ENCODE measurements at regions not wholly inside any gene's neighbourhood (a gene's known extent, or its start where the extent isn't known, plus 50 kb on each side); places are given as distances from the start of the nearest gene placed in this dataset.
"Not testable (repeated sequence)": the region's sequence is repeated elsewhere in the genome, so short reads cannot be mapped to it uniquely, and the experiment has no call there.

DNA sequence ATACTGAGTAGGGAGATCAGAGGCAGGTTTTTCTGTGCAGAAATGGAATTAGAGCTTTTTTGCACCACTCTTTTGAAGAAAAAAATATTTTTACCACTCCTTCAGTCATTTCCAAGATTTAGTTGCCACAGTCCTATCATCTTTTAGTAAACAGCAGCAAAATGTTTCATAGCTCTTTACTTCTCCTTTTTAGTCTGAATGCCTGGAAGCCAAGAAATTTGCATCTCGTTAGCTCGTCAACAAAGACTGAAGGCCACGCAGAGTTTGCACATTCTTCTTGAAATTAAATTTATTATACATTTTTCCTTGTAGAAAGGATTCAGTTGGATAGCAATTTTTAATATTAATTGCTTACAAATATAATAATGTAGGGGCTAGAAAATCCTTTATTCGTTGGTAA lies 544.5 kb upstream of the ATP2B1 start:
- no peak for DNase-seq

DNA sequence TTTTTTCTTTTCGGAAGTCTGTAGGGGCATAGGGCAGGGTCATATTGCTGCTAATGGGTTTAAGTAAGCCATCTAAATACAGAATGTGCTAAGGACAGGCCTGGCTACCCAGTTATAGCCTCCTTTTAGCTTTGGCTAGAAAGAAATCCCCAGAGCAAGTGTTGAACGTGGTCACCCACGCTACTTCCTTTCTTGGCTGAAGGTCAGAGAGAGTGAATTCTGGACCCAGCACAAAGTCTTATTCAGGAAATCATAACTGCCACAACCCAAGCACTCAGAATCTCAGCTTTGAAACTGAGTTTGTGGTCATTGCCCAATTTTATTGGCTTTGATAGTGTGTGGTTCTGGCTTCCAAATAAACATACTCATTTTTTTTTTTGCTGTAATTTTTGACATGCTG lies 542.1 kb upstream of the ATP2B1 start:
- peak; percentile 38 for DNase-seq

DNA sequence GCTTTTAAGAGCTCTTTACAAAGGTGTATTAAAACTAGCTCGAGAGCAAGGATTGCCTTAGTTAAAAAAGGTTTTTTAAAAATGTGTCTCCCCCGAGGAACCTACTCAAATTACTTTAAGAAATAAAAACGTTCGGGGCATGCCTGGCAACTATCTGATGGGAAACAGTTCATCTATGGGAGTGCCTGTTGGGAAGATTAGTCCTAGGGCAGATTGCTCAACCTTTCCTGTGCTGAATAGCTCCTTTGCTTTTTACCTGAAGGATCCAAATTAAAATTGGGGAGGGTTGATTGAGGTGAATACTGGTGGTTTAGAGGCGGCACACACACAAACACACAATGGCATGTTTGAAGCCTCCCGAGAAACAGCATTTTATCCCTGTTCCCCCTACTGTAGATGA lies 541.4 kb upstream of the ATP2B1 start:
- DNase-seq = no peak

DNA sequence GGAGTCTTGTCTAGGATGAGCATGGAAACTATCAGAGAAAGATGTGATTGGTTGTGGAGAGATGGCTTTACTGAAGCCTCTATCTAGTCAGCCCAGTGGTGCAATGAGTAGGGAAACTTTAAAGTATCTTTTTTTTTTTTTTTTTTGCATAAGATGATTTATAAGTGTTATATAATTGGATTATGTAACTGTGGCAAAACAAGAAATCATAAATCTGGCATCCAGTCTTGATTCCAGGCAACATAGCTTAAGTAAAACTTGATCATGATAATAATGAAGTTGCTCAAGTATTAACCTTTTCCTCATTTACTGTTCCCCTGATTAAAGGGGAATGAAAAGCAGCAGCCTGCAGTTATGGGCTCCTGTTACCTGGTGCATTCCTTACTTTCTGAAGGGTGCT lies 538.0 kb upstream of the ATP2B1 start:
- no peak for DNase-seq

DNA sequence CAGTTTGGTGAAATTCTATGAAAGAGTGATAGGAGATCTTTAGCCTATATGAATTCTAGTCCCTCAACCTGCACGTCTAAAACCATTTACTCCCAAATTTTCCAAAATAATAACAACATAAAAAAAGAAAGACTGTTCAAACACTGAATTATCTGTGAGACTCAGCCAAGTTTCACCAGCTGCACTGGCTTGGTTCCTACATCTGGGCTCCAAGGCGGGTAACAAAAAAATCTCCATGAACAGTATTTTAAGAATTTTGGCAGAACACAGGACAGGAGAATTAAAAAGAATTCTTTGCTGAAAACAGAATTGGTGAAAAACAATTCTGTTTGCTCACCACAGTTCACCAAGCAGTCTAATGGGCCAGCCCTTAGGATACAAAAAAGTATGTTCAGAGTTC lies 536.8 kb upstream of the ATP2B1 start:
- DNase-seq = peak; percentile 41

DNA sequence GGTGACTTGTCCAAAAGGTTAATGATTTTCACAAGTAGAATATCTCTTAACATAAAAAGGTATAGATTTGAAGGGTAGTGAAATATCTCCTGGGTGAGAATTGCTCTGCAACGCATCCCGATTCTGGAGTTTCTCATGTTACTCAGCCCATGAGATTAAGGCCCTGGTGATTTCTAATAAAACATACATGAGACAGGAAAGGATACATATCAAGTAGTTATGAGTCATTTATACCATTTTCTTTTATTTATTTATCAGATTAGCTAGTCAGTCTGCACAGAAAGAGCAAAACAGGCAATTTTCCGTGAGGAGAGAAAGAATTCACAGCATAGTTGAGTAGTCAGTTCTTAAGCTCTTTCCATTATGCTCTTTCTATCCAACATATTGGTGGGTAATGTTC lies 535.6 kb upstream of the ATP2B1 start:
- no peak for DNase-seq

DNA sequence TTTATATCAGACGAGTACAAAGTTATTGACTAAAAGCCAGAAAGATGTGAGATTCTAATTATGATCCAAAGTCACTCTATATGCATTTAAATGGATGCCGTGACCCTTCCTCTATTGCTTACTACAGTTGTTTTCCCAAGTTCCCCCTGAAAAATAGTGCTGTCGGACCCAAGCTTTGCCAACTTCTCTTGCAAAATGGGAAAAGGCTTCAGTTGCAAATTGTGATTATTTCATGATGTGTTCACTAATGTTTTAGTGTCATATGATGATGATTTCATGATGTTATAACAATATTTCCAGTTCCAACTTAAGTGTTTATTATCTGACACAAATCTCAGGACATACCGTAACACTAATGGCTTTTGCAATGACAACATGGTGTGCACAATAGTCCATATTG lies 534.6 kb upstream of the ATP2B1 start:
- DNase-seq = no peak

DNA sequence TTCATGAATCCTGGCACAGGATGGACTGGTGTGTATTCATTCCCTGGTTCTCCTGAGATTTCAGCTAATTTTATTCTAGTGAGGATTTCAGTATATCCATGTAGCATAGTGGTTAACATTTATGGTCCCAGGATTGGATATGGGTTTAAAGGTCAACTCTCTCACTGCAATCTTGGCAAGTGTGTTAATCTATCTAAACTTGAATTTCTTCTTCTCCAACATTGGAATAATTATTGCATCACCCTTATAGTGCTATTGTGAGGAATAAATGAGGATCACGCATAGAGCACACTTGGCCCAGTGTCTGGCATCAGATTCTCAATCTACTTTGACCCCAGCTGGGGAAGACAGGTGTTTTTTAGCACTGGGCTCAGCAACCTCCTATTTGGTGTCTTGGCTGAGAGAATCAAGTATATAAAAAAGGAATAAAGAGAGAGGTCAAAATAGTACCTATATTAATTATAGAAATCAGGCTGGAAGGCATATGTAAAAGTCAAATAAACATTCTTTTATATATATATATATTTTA lies 531.2 kb upstream of the ATP2B1 start:
- no peak for DNase-seq

DNA sequence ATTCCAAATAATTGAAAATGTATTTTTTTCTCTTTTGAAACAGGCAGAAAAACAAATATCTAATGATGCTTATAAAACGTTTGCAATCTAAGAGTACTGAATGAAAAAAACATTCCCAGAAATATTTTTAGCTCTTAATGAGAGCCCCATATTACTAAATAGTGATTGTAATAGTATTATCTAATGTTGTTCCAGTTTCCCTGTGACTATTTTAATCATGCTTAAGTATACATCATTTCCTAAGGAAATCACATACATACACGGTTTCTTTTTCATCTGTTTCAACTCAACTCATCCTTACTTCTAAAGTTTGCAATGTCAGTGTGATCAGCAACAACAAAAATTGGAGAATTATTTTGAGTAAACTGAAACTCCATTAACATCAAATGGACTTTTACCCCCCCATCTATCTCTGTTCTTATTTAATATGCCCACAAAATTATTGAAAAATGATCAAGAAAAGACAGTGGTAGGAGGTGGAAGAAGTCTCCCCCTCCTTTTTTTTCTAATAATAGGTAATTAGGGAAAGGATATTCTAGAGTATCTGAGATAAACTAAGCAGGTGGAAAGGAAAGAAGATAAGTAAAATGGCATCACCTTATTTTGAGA lies 530.1 kb upstream of the ATP2B1 start:
- DNase-seq = no peak

DNA sequence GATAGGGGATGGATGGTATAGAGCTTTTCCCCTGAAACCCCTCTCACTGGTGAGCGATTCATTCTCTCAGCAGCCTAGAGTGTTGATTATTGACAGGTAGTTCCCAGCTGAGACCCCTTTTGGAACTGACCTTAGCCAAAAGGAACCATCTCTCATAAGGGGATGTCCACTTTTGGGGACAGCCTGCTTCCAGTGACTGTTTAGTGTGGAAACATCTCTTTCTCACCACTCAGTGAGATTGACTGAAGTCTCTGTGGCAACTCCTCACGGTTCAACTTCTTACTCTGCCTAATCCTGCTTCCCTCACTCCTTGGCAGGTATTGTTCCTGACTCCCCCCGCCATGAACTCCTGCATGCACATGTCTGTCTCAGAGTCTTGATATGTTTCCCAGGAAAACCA lies 529.2 kb upstream of the ATP2B1 start:
- DNase-seq = no peak

DNA sequence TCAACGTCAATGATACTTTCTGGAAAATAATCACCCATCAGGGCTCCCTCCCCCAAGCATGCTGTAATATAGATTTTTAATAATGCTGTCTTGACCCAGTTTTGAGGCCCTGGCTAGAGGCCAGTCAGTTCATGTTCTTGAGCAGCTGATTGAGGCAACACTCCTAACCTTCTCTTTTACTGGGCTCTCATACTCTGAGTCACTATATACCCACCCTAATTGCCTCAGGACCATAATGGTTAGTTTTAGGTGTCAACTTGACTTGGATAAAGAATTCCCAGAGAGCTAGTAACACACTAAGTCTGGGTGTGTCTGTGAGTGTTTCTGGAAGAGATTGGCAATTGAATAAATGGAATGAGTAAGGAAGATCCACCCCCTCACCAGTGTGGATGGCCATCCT lies 527.0 kb upstream of the ATP2B1 start:
- DNase-seq = no peak

DNA sequence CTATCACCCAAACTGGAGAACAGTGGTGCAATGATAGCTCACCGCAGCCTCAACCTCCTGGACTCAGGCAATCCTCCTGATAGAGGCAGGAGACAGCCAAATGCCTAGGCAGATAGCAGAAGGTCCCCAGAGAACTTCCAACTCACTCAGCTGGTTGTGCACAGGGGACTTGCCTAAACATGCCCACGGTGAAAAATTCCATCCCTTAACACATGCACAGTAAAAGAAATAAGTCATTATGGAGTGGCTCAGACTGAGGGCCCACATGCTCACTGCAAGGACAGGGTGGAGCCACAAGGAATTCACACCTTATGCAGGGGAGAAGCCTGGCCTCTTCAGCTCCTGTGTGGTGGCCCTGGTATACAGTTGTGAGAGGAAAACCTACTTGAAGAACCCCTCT lies 525.8 kb upstream of the ATP2B1 start:
- no peak for DNase-seq

DNA sequence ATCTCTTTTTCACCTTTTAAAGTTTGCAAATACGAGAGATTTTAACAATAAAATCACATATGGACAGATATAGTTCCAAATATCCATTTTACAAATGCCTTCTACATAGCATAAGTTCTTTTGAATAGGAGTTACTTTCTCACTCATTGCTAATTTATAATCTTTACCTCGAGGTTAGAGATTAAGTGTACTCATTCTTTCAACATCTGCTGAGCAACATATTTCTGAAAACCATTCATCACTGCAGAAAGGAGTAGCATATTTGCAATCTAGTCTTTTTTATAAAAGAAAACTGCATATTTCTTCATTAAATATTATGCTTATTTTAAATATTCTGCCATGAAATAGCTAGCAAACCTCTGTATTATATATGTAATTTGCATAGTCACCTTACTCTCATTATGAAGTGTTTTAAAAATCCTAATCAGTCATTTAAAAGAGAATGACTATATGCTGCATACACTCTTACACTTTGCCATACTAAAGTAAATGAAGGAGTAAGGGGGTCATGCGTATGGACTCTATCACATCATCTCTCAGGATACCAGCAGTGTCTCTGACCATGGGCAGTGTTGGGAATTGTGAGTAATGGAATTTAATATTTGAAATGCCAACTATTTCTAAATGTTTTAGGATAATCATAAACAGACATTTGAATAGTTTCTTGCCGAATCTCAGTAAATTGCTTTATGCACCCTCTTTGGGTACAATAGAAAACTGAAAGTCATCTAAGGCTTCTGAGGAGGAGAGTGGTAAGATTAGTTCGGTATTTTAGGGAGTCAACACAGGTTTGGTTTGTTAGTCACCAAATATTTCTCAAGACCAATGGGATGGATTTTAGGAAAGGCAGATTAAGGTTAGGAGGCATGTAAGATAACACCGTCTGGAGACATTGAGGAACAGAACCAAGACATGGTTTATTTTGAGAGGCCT lies 524.8 kb upstream of the ATP2B1 start:
- DNase-seq = no peak

DNA sequence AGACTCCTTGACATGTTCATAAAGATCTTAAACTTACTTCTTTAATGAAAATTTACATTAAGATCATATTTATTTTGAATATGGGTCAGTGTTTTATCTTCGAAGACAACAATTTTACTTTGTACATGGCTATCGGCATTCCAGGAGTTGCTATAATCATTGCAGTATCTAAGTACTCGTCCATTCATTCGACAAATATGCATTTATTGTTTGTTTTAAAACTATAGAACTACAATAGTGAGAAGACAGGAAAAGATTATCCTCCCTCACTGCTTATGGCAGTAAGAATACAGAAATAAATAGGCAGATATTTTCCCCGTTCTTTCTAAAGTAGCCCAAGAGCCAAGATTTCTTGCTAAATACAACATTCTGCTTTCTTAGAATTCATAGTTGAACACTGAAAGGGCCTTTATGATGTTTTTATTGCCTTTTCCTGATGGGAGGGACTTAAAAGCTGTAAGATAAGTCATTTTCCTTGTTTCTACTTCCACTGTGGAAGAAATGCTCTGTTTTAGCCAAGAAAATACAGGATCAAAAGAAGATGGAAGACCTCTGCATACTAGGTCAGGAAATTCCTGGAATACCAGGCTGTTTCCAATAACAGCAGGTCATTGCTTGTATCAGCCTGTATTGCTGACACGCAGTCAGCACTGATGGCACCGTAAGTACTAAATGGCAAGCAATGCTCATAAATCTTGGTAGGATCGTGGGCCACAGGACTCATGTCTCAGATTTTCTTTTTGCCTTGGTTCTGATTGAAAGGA lies 521.0 kb upstream of the ATP2B1 start:
- no peak for DNase-seq

DNA sequence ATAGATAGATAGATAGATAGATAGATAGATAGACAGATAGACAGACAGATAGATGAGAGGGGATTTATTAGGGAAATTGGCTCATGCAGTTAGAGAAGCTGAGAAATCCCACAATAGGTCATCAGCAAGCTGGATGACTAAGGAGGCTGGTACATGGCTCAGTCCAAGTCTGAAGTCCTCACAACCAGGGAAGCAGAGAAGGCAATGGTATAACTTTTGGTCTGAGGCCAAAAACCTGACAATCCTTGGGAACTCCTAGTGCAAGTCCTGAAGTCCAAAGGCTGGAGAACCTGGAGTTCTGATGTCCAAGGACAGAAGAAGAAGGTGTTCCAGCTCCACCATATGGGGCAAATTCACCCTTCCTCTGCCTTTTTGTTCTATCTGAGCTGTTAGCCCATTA lies 517.6 kb upstream of the ATP2B1 start:
- DNase-seq = no peak

DNA sequence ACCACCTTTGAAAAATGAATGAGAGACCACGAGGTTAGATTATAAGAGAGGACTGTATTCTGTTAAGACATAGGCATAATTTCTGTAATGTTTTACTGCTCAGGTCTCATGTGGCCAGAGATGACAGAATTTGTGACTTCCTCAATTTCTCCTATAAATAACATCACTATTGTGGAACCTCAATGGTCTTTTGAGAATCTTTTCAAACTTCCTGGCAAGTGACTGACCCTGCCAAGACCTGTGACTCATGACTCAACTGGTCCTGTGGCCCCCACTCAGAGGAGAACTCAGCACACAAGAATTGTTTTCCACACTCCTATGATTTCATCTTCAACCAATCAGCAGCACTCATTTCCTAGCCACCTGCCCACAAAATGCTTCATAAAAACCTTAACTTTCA lies 508.2 kb upstream of the ATP2B1 start:
- DNase-seq = no peak

DNA sequence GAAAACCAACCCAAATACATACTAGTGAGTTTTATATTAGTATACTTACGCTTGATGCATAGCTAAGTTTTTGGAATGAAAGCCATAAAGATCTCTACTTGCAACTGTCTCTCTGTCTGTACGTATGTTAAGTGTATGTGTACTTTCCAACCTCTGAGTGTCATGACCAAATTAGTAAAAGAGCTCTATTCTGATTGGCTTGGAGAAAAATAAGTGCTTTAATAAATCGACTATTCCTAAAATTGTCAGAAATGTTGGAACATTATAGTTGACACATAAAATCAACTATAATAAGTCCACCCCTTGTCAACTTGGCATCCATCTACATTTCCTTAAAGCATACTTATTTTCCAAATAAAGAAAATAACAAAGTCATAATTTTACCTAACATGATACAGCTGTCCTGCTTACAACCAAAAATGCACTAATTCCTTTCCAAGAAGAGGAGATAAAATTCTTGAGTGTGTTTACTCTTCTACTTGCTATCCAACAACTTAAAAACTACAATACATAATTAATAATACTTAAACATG lies 507.4 kb upstream of the ATP2B1 start:
- no peak for DNase-seq

DNA sequence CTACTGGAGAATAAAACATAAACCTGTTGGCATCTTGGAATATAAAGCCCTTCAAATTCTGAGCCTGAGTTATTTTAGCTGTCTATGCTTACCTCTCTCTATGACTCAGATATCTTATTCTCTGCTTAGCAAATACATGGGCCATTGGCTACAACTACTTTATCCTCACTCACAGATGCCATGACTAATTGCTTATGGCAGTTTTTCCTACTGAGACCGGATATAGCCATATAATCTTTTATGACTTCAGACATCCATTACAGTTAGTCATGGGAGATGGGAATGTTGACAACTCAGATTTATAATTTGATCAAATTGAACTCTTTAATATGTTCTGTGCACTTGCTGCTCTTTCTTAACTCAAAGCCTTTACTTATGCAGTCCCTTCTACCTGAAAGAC lies 502.4 kb upstream of the ATP2B1 start:
- DNase-seq = no peak

DNA sequence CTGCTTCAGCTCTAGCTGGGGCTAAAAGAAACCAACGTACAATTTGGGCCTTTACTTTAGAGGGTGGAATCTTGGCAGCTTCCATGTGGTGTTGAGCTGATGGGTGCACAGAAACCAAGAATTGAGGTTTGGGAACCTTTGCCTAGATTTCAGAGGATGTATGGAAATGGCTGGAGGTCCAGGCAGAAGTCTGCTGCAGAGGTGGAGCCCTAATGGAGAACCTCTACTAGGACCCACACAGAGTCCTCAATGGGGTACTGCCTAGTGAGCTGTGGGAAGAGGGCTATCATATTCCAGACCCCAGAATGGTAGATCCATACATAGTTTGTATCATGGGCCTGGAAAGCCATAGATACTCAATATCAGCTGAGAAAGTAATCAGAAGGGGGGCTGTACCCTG lies 500.4 kb upstream of the ATP2B1 start:
- no peak for DNase-seq

DNA sequence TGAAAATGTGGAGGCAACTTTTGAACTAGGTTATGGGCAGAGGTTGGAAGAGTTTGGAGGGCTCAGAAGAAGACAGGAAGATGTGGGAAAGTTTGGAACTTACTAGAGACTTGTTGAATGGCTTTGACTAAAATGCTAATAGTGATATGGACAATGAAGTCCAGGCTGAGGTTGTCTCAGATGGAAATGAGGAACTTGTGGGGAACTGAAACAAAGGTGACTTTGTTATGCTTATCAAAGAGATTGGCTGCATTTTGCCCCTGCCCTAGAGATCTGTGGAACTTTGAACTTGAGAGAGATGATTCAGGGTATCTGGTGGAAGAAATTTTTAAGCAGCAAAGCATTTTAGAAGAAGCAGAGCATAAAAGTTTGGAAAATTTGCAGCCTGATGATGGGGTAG lies 499.7 kb upstream of the ATP2B1 start:
- not testable (repeated sequence) for DNase-seq

DNA sequence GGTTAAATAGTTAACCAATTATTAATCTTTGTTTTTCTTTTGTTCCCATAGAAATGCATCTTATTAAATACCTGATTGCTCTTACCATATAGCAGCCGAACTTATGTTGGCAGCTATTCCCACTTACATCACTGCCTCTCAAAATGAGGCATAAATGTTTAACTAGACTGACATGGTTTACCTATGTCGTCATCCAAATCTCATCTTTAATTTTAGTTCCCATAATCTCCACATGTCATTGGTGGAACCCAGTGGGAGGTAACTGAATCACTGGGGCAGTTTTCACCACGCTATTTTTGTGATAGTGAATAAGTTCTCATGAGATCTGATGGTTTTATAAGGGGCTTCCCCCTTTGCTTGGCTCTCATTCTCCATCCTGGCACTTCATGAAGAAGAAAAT lies 499.2 kb upstream of the ATP2B1 start:
- no peak for DNase-seq

DNA sequence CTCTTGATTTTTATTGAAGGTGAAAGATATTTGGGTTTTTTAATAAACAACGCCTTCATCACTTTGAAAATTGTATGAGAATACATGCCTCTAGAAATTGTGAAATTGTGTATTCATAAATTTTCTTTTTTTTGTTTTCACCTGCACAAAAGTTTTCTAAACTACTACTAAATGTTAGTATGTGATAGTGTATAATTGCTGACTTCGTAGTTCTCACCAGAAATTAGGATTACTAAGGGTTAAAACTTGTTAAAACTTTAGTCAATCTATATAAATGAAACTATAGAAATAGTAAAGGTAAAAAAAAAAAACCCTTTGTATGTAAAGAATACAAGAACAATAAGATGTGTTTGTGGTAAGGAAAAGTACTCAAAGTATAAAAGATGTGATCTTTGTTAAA lies 496.5 kb upstream of the ATP2B1 start:
- DNase-seq = no peak

DNA sequence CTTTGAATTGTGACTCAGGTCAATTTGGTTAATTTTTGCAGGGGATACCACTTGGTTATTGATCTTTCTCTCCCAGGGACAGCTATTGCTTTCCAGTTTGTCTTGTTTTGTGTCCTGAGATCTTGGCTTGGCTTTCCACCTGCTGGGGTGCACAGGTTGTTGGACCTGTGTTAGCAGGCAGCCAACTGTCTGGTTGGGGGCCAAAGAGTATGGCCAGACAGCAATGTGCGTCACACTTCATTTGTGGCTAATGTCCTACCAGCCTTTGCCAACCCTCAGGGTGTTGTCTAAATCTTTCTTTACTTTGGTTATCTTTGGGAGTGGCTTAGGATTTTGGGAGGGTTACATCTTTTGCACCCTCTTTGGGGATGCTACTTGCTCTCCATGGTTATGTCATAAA lies 494.9 kb upstream of the ATP2B1 start:
- DNase-seq = no peak

Measured in hindlimb muscle (tissue), 1 donor.